ENCODE measurements at regions not wholly inside any gene's neighbourhood (a gene's known extent, or its start where the extent isn't known, plus 50 kb on each side); places are given as distances from the start of the nearest gene placed in this dataset.

DNA sequence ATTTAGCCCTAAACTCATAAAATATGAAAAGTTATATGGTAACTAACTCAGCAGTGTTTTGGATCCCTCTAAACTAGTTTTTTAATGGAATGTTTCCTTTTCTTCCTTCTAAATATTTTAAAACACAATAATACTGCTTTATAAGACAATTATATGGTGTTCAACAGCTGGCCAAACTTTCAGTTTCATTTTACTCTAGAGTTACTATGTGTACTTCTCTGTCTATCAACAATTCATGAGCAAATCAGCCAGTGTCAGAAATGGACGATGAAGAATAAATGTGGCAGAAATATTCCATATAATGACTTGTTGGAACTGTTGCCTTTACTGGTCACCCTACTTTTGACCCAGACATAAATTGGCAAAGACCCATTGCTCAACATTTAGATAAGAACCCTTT is 64.8 kb upstream of the CXXC4 start:
- no TSS peak for BruUV-seq (replicated peaks)
- no peak overlapping the region for H3K4me2 ChIP-seq (ENCODE audit: insufficient read depth, low read length)
- H3K27ac ChIP-seq (ENCODE audit: insufficient read depth, low read depth, low read length): no peak overlapping the region
- no peaks in the 10 kb centered on the region for H4K20me1 ChIP-seq (replicated peaks; ENCODE audit: control insufficient read depth, extremely low read depth, insufficient read depth, low read length)
- ChIA-PET POLR2A (no interaction called here), CTCF (no interaction called here)
- no peak overlapping the region for H3K4me3 ChIP-seq (replicated peaks in 1 of 3; ENCODE audit: insufficient read depth in 1 of 3, low read depth in 1 of 3, low read length in 3 of 3)
- no peaks in the 10 kb centered on the region for H3K9me1 ChIP-seq (replicated peaks; ENCODE audit: control insufficient read depth, extremely low read depth, insufficient read depth, low read length)
- dilution Hi-C loops (cut with MboI; ENCODE audit: extremely low pct_ligation_motif_present, low sequenced_read_pairs): no loop called here
- no peak overlapping the region for H3K9ac ChIP-seq (replicated peaks; ENCODE audit: extremely low read depth, insufficient read depth, low read length)
- no peak for TF ChIP-seq JUN (IDR thresholded peaks at IDR 0.05; ENCODE audit: borderline replicate concordance, insufficient read depth, insufficient read length, low read depth)
- no peak for TF ChIP-seq FOS (IDR thresholded peaks at IDR 0.05; ENCODE audit: borderline replicate concordance, insufficient read depth, low read length)
- TF ChIP-seq POLR2A (IDR thresholded peaks at IDR 0.05; ENCODE audit: low read depth, low read length): no peak
- no peak for TF ChIP-seq MYC (IDR thresholded peaks at IDR 0.05; ENCODE audit: low read depth, low read length)
- TF ChIP-seq, protein P1, sequence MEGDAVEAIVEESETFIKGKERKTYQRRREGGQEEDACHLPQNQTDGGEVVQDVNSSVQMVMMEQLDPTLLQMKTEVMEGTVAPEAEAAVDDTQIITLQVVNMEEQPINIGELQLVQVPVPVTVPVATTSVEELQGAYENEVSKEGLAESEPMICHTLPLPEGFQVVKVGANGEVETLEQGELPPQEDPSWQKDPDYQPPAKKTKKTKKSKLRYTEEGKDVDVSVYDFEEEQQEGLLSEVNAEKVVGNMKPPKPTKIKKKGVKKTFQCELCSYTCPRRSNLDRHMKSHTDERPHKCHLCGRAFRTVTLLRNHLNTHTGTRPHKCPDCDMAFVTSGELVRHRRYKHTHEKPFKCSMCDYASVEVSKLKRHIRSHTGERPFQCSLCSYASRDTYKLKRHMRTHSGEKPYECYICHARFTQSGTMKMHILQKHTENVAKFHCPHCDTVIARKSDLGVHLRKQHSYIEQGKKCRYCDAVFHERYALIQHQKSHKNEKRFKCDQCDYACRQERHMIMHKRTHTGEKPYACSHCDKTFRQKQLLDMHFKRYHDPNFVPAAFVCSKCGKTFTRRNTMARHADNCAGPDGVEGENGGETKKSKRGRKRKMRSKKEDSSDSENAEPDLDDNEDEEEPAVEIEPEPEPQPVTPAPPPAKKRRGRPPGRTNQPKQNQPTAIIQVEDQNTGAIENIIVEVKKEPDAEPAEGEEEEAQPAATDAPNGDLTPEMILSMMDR (IDR thresholded peaks at IDR 0.05; ENCODE audit: extremely low read depth in 1 of 2, insufficient read depth in 1 of 2, low read depth in 1 of 2, low read length in 2 of 2): no peak
- TF ChIP-seq, protein P2, sequence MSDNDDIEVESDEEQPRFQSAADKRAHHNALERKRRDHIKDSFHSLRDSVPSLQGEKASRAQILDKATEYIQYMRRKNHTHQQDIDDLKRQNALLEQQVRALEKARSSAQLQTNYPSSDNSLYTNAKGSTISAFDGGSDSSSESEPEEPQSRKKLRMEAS (IDR thresholded peaks at IDR 0.05; ENCODE audit: insufficient read depth, insufficient read length): no peak
- no peaks in the 10 kb centered on the region for H3K79me2 ChIP-seq (ENCODE audit: control insufficient read depth, insufficient read depth, low read length)
- H3K27me3 ChIP-seq (ENCODE audit: control insufficient read depth in 2 of 2, insufficient read depth in 2 of 2, low read length in 2 of 2): no peaks in the 10 kb centered on the region
- H3K9me3 ChIP-seq (replicated peaks; ENCODE audit: control insufficient read depth, insufficient read depth, low read length): peaks cover 1% of the 10 kb centered on the region
- H2AFZ ChIP-seq (ENCODE audit: low read depth, low read length): no peak overlapping the region
- DNase-seq (ENCODE audit: low read depth, low spot score) (no peak), FAIRE-seq (no peak)
- no peaks in the 10 kb centered on the region for H3K36me3 ChIP-seq (ENCODE audit: control insufficient read depth in 2 of 2, extremely low read depth in 1 of 2, insufficient read depth in 2 of 2, low read length in 2 of 2)
- intact Hi-C loops (cut with micrococcal nuclease): no loop called here
- no peaks in the 10 kb centered on the region for H3K4me1 ChIP-seq (ENCODE audit: control insufficient read depth, extremely low read depth, insufficient read depth, low read length)

DNA sequence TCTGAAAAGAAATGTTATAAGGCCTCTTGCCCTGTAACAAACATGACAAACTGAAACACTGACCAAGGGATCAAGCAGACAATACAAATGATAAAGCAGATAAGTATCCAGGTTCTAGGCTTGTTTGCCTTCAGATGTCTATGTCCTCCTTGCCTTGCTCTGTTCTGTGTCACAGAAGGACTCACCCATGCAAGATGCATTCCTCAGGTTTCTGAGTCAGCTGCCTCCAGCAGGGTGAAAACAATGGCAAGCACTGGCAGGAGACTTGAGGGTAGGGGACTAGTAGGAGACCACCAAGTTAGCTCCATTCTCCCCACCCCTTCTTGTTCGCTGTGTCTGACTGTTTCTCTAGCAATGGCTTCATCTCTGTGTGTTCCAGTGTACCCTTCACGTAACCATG is 76.6 kb upstream of the CXXC4 start:
- Histone ChIP-seq H3K4me3 (replicated peaks in 1 of 3; ENCODE audit: insufficient read depth in 1 of 3, low read depth in 1 of 3, low read length in 3 of 3) (no peak overlapping the region), H4K20me1 (replicated peaks; ENCODE audit: control insufficient read depth, extremely low read depth, insufficient read depth, low read length) (no peaks in the 10 kb centered on the region), H3K27ac (ENCODE audit: insufficient read depth, low read depth, low read length) (no peak overlapping the region), H3K4me2 (ENCODE audit: insufficient read depth, low read length) (no peak overlapping the region), H3K4me1 (ENCODE audit: control insufficient read depth, extremely low read depth, insufficient read depth, low read length) (no peaks in the 10 kb centered on the region), H3K36me3 (ENCODE audit: control insufficient read depth in 2 of 2, extremely low read depth in 1 of 2, insufficient read depth in 2 of 2, low read length in 2 of 2) (no peaks in the 10 kb centered on the region), H3K9me1 (replicated peaks; ENCODE audit: control insufficient read depth, extremely low read depth, insufficient read depth, low read length) (no peaks in the 10 kb centered on the region), H2AFZ (ENCODE audit: low read depth, low read length) (no peak overlapping the region), H3K27me3 (ENCODE audit: control insufficient read depth in 2 of 2, insufficient read depth in 2 of 2, low read length in 2 of 2) (no peaks in the 10 kb centered on the region), H3K9ac (replicated peaks; ENCODE audit: extremely low read depth, insufficient read depth, low read length) (no peak overlapping the region), H3K79me2 (ENCODE audit: control insufficient read depth, insufficient read depth, low read length) (no peaks in the 10 kb centered on the region), H3K9me3 (replicated peaks; ENCODE audit: control insufficient read depth, insufficient read depth, low read length) (no peaks in the 10 kb centered on the region)
- intact Hi-C loops (cut with micrococcal nuclease): no loop called here
- no peak for TF ChIP-seq EZH2 (IDR thresholded peaks at IDR 0.05; ENCODE audit: borderline replicate concordance, low read depth, low read length, severe bottlenecking)
- TF ChIP-seq, protein P1 (IDR thresholded peaks at IDR 0.05; ENCODE audit: extremely low read depth in 1 of 2, insufficient read depth in 1 of 2, low read depth in 1 of 2, low read length in 2 of 2): no peak
- TF ChIP-seq, protein P2 (IDR thresholded peaks at IDR 0.05; ENCODE audit: insufficient read depth, insufficient read length): no peak
- no peak for TF ChIP-seq FOS (IDR thresholded peaks at IDR 0.05; ENCODE audit: borderline replicate concordance, insufficient read depth, low read length)
- TF ChIP-seq MYC (IDR thresholded peaks at IDR 0.05; ENCODE audit: low read depth, low read length): no peak
- no peak for TF ChIP-seq GATA2 (IDR thresholded peaks at IDR 0.05; ENCODE audit: insufficient read depth, insufficient read length, low read depth, low read length)
- ChIA-PET POLR2A (no interaction called here), CTCF (no interaction called here)
- dilution Hi-C loops (cut with MboI; ENCODE audit: extremely low pct_ligation_motif_present, low sequenced_read_pairs): no loop called here
- FAIRE-seq: no peak
- BruUV-seq (replicated peaks): no TSS peak
- no peak for DNase-seq (ENCODE audit: low read depth, low spot score)

Measured in endothelial cell of umbilical vein (primary cell).